ENCODE measurements at regions not wholly inside any gene's neighbourhood (a gene's known extent, or its start where the extent isn't known, plus 50 kb on each side); places are given as distances from the start of the nearest gene placed in this dataset.

- Histone ChIP-seq H3K4me1 (ENCODE audit: insufficient read depth, low read length) (no peaks in the 10 kb centered on the region), H3K79me2 (ENCODE audit: insufficient read depth, low read length) (no peaks in the 10 kb centered on the region), H4K20me1 (ENCODE audit: insufficient read depth, low read length) (no peaks in the 10 kb centered on the region), H3K27ac (ENCODE audit: low read length) (no peak overlapping the region), H3K4me2 (ENCODE audit: insufficient read depth, low read length) (no peak overlapping the region), H3K36me3 (ENCODE audit: insufficient read depth, low read length) (no peaks in the 10 kb centered on the region), H3K27me3 (ENCODE audit: insufficient read depth, low read length, poor library complexity) (no peaks in the 10 kb centered on the region), H3K9me3 (ENCODE audit: insufficient read depth, low read length, severe bottlenecking) (no peaks in the 10 kb centered on the region), H2AFZ (ENCODE audit: low read depth, low read length) (no peak overlapping the region), H3K9ac (ENCODE audit: low read depth, low read length) (no peak overlapping the region), H3K4me3 (ENCODE audit: low read depth in 1 of 2, low read length in 2 of 2) (no peak overlapping the region)
- TF ChIP-seq CTCF (IDR thresholded peaks at IDR 0.05; ENCODE audit: borderline replicate concordance, extremely low read depth, low read length, poor library complexity, severe bottlenecking) = no peak
- no peak for TF ChIP-seq EZH2 (IDR thresholded peaks at IDR 0.05; ENCODE audit: borderline replicate concordance, low read depth, low read length, severe bottlenecking)
- DNase-seq (no peak), ATAC-seq (ENCODE audit: insufficient read depth, low read depth) (no peak)
Measured at GRCh38 chr15:29424118-29424517, 154.5 kb upstream of the NSMCE3 start.

- Histone ChIP-seq H3K9ac (ENCODE audit: low read depth, low read length) (no peak overlapping the region), H3K9me3 (ENCODE audit: insufficient read depth, low read length, severe bottlenecking) (no peaks in the 10 kb centered on the region), H3K79me2 (ENCODE audit: insufficient read depth, low read length) (no peaks in the 10 kb centered on the region), H4K20me1 (ENCODE audit: insufficient read depth, low read length) (no peaks in the 10 kb centered on the region), H3K36me3 (ENCODE audit: insufficient read depth, low read length) (no peaks in the 10 kb centered on the region), H3K27ac (ENCODE audit: low read length) (no peak overlapping the region), H2AFZ (ENCODE audit: low read depth, low read length) (no peak overlapping the region), H3K4me3 (ENCODE audit: low read depth in 1 of 2, low read length in 2 of 2) (no peak overlapping the region), H3K27me3 (ENCODE audit: insufficient read depth, low read length, poor library complexity) (no peaks in the 10 kb centered on the region), H3K4me2 (ENCODE audit: insufficient read depth, low read length) (no peak overlapping the region), H3K4me1 (ENCODE audit: insufficient read depth, low read length) (no peaks in the 10 kb centered on the region)
- TF ChIP-seq CTCF (IDR thresholded peaks at IDR 0.05; ENCODE audit: borderline replicate concordance, extremely low read depth, low read length, poor library complexity, severe bottlenecking) = no peak
- TF ChIP-seq EZH2 (IDR thresholded peaks at IDR 0.05; ENCODE audit: borderline replicate concordance, low read depth, low read length, severe bottlenecking) = no peak
- no peak for ATAC-seq (ENCODE audit: insufficient read depth, low read depth)
- no peak for DNase-seq
Measured at GRCh38 chr15:29422606-29423005, 153.0 kb upstream of the NSMCE3 start.

- TF ChIP-seq EZH2 (IDR thresholded peaks at IDR 0.05; ENCODE audit: borderline replicate concordance, low read depth, low read length, severe bottlenecking) = no peak
- TF ChIP-seq CTCF (IDR thresholded peaks at IDR 0.05; ENCODE audit: borderline replicate concordance, extremely low read depth, low read length, poor library complexity, severe bottlenecking) = no peak
- H2AFZ ChIP-seq (ENCODE audit: low read depth, low read length) = no peak overlapping the region
- no peak overlapping the region for H3K27ac ChIP-seq (ENCODE audit: low read length)
- H3K4me1 ChIP-seq (ENCODE audit: insufficient read depth, low read length) = no peaks in the 10 kb centered on the region
- ATAC-seq (ENCODE audit: insufficient read depth, low read depth) = no peak
- no peaks in the 10 kb centered on the region for H3K27me3 ChIP-seq (ENCODE audit: insufficient read depth, low read length, poor library complexity)
- H3K4me3 ChIP-seq (ENCODE audit: low read depth in 1 of 2, low read length in 2 of 2) = no peak overlapping the region
- H3K9ac ChIP-seq (ENCODE audit: low read depth, low read length) = no peak overlapping the region
- no peaks in the 10 kb centered on the region for H3K36me3 ChIP-seq (ENCODE audit: insufficient read depth, low read length)
- no peak for DNase-seq
- no peak overlapping the region for H3K4me2 ChIP-seq (ENCODE audit: insufficient read depth, low read length)
- H3K79me2 ChIP-seq (ENCODE audit: insufficient read depth, low read length) = no peaks in the 10 kb centered on the region
- no peaks in the 10 kb centered on the region for H4K20me1 ChIP-seq (ENCODE audit: insufficient read depth, low read length)
- no peaks in the 10 kb centered on the region for H3K9me3 ChIP-seq (ENCODE audit: insufficient read depth, low read length, severe bottlenecking)
Measured at GRCh38 chr15:29420188-29420587, 150.6 kb upstream of the NSMCE3 start.

GRCh38 chr15:29418931-29419330, 149.3 kb upstream of the NSMCE3 start:
- Histone ChIP-seq H3K9ac (ENCODE audit: low read depth, low read length) (no peak overlapping the region), H3K4me3 (ENCODE audit: low read depth in 1 of 2, low read length in 2 of 2) (no peak overlapping the region), H3K4me1 (ENCODE audit: insufficient read depth, low read length) (no peaks in the 10 kb centered on the region), H3K27me3 (ENCODE audit: insufficient read depth, low read length, poor library complexity) (no peaks in the 10 kb centered on the region), H3K9me3 (ENCODE audit: insufficient read depth, low read length, severe bottlenecking) (no peaks in the 10 kb centered on the region), H4K20me1 (ENCODE audit: insufficient read depth, low read length) (no peaks in the 10 kb centered on the region), H3K4me2 (ENCODE audit: insufficient read depth, low read length) (no peak overlapping the region), H3K27ac (ENCODE audit: low read length) (no peak overlapping the region), H3K36me3 (ENCODE audit: insufficient read depth, low read length) (no peaks in the 10 kb centered on the region), H2AFZ (ENCODE audit: low read depth, low read length) (no peak overlapping the region), H3K79me2 (ENCODE audit: insufficient read depth, low read length) (no peaks in the 10 kb centered on the region)
- no peak for DNase-seq
- ATAC-seq (ENCODE audit: insufficient read depth, low read depth) = no peak
- TF ChIP-seq CTCF (IDR thresholded peaks at IDR 0.05; ENCODE audit: borderline replicate concordance, extremely low read depth, low read length, poor library complexity, severe bottlenecking) = no peak
- no peak for TF ChIP-seq EZH2 (IDR thresholded peaks at IDR 0.05; ENCODE audit: borderline replicate concordance, low read depth, low read length, severe bottlenecking)
